Midbrain (tissue), 1 donor: ENCODE measurements at regions not wholly inside any gene's neighbourhood (a gene's known extent, or its start where the extent isn't known, plus 50 kb on each side); places are given as distances from the start of the nearest gene placed in this dataset.
"Not testable (repeated sequence)": the region's sequence is repeated elsewhere in the genome, so short reads cannot be mapped to it uniquely, and the experiment has no call there.

ENCODE experiments used
- DNase-seq: peaks from one replicate; lab custom pipeline; 2025; lab: John Stamatoyannopoulos, UW

DNA sequence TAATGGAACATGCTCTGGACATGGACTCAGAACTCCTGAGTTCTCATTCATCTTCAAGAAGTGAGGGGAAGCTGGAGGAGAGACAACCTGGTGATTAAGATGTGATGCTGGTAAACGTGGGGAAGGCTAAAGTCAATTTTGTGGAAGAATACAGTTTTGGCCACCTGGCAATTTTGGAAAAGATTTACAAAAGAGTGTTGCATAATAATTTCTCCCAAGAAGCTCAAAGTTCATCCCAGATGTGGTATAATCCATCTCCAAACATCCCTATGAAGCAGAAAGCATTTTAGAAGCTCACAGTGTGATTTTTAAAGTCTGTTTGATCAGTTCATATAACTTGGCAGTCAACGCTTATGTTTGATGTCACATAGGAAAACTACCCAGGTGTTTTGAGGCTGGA lies 208.7 kb downstream of the LMX1A start:
- DNase-seq: no peak

DNA sequence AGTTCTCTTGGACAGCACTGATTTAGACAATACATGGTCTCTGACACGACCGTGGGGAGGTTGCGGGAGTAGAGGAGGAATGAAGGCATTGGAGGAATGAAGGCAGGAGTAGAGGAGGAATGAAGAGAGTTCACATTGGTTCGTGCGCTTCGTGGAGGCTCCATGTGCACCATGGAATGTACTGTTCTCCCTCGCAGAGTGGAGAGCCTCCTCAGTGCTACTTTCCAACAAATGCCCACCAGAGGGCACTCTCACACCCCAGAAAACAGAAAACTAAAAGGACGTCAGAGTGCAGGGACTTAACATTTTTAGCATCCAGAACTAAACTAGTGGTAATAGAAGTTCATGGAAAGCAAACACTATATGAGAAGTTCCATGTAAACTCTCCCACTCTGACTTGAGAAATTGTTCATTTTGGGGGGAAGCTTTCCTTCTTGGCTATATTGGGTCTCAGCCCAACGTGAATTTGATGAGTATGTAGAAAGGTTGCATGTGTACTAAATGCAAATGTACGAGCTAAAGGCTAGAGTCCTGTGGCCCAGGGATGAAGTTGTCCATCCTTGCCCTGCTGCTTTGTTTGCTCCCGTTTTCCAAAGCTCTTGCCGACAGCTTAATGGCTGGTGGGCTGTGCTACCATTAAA lies 211.6 kb downstream of the LMX1A start:
- DNase-seq: peak; percentile 75

DNA sequence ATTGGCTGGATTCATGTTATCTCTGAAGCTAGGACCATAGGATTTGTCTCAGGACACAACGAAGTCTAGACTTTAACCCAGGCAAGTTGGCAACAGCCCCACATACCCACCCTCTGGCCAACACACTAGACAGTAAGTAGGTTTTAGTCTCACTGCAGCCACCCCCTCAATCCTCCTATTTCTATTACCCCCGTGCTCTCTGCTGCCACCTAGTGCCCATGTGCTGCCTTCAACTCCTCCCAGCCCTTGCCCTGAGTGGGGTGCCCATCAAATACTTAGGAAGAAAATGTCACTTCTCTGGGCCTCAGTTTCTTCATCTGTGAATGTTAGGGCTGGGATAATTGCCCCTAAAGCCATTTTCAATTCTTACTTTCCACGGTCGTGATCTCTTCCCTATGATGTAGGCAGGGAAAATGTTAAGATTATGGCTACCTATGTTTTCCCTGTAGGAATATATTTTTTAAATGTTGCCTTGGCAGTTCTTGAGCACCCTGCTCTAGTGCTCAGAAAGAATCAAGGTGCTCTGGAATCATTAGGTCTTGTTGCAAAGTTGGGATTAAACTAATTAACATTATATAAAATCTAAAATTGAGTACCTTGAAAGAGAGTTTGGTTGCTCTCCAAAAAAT lies 213.0 kb downstream of the LMX1A start:
- DNase-seq: no peak

DNA sequence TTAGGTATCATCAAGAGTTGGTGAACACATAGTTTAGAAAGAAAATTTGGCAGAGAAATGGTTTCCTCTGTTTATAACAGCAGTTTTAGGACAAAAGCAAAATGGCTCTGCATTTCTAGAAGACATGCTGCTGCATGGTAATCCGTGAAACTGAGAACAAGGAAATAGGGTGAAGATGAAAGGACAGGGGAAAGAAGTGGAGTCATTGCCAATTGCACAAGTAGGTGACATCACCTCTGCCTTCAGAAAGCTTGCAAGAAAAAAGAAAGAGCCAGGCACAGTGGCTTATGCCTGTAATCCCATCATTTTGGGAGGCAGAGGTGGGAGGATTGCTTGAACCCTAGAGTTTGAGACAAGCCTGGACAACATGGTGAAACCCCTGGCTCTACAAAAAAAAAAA lies 217.6 kb downstream of the LMX1A start:
- DNase-seq: no peak

DNA sequence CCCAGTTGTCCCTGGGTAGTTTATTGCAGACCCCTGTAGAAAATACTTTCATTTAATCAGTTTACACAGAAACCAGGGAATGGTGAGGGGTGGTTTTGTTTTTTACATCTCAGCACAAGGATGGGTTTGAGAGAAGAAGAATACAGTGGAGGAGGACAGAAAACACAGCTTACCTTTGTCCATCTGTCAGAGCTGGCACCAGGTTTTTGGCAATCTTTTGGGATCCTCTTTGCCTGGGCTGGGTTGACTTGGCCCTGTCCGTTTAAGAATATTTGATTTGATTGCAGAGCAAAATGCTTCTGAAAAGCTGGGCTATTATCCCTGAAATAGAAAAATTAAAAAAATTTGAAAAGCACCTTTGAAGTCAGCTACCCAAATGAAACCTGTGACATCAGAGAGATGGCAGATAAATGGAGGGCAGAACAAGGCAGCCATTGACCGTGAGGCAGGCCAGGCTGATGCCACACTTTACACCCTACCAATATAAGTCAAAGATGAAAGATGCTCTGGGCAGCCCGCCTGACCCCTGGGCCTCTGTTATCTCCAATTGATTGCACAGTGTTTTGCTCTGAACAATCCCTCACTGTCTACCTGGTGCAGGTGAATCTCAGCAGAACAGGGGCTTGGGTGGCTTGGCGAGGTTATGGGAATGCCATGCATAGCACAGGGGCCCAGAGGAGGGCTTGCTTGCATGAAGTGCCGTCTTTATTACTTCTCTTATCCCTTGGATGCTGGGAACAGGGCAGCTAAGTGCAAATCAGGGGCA lies 218.8 kb downstream of the LMX1A start:
- no peak for DNase-seq

DNA sequence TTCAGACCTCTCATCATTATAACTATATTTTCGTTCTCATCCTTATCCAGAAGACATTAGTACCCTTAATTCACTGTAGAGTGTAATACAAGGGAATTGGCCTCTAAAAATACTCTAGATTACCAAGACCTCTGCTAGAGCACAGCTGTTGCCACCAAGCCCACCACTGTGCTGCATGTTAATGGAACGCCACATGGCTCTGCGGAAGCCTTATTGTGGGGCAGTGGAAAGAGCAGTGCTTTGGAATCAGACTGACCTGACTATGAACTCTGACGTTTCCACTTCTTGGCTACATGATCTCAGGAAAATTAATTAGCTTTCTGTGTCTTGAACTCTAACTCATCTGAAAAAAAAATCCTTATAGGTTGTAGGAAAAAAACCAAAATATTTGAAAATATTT lies 222.1 kb downstream of the LMX1A start:
- no peak for DNase-seq

DNA sequence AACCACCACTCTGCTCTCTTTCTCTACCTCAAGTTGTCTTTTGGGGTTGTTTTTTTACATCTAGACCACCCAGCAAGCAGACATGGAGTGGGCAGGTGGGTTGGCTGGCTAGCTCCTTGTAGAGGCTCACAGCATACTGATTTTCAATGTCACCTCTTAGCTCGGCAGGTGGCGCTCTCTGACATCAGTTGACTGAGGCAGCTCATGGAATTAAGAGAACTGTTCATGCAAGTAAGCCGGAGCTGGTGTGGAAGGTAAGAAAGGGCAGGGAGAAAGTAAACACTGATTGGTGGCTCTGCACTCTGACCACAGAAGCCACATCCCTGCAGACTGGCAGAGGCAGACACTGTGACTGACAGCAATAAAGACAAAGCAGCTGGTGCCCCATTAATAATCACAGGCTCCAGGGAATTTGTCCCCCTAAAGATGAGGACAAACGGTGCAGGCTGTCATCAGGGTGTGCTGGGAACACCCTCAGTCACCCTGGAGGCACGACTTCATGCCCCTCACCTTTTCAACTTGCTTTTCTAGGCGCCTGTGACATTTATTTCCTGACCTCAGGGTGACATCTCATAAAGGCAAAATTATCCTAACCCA lies 226.8 kb downstream of the LMX1A start:
- peak; percentile 50 for DNase-seq

DNA sequence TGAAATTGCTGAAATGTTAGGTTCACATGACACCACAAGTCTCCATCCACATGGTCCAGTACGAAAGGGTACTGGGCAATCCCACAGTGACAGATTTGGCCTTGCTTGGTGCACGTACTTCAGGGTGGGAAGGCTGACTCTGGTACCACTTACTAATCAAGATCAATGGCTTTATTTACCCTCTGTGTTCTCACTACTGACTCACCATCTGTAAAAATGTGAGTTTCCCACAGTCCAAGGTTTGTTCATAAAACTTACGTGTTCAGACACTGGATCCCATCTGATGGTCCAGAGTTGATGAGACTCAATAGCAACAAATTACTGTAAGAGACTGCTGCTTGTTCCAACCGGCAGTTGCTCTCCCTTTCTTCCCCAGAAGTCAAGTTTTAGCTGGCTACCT lies 231.7 kb downstream of the LMX1A start:
- DNase-seq: no peak

DNA sequence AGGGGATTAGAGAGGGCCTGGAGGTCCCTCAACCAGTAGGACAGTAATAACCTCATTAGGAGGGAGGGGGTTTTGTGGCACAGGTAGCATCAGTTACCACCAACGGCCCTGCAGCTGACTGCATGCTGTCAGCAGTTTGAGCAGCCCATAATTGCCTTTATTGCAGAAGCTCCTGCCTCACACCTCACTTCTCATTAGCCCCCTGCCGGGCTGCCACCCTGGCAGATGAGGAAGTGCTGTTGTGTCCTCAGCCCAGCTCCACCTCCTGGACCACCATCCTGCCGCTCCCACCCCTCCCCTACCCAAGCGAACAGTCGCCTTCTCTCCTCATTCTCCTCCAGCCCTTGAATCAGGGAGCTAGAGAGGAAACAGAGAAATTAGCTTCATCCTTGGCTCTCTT lies 237.4 kb downstream of the LMX1A start:
- DNase-seq: no peak

DNA sequence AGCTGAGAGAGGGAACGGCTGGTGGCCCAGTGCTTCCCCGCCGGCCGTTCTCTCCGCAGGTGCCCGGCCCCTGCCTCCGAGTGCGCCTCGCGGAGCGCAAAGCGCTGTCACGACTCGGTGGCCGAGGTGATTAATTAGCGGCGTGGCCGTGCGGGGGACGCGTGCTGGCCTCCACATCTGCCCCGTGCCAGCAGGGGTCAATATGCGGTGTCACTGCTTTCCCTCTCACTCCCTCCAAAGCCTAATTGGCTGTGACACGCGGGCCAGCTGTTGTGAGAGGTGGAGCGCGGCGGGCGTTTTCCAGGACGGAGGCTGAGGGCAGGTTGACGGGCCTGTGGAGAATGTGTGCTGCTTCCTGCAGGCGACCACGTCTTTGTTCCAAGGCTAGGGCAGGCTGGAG lies 239.0 kb downstream of the LMX1A start:
- DNase-seq: no peak

DNA sequence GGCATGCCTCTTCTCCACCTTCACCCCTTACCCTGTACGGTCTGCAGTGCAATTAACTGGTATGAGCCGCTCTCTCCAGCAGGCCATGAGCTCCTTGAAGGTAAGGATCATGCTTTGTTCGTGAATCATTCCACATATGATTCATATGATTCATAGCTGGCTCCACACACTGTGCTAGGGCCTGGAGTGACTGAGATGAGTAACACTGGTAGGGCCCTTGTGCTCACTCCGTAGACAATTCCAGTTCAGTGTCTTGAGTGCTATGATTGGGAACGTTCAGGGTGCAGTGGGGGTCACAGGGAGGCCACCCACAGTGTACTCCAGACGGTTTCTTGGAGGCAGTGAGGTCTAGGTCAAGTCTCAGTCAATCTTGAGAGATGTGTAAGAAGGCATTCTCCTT lies 239.8 kb downstream of the LMX1A start:
- DNase-seq: no peak

DNA sequence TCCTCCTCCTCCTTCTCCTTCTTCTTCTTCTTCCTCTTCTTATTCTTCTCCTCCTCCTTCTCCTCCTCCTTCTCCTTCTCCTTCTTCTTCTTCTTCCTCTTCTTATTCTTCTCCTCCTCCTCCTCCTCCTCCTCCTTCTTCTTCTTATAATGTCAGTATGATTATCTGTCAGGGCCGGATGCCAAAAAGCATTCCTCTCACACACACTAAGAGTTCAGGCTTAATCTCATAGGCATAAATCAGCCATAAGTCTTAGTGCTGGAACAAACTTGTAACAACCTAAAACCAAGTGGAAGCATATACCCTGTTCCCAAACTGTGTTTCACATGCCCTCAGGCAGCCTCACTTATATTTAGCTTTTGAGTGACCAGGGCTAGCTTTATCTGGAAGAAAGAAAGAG lies 240.3 kb downstream of the LMX1A start:
- DNase-seq: no peak

DNA sequence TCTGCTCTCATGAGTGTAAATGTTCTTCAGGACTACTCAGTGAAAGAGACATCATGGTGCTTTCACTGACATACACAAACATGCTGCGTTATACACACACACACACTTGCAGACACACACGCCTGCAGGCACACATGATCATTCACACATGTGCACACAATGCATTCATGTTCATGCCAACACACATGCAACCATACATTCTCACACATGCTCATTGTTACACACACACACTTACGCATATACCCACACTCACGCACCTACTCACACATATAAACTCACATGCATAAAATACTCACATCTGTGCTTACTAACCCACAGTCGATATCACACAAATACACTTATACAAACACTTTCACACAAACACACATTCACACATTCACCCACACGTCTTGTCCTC lies 241.6 kb downstream of the LMX1A start:
- no peak for DNase-seq

DNA sequence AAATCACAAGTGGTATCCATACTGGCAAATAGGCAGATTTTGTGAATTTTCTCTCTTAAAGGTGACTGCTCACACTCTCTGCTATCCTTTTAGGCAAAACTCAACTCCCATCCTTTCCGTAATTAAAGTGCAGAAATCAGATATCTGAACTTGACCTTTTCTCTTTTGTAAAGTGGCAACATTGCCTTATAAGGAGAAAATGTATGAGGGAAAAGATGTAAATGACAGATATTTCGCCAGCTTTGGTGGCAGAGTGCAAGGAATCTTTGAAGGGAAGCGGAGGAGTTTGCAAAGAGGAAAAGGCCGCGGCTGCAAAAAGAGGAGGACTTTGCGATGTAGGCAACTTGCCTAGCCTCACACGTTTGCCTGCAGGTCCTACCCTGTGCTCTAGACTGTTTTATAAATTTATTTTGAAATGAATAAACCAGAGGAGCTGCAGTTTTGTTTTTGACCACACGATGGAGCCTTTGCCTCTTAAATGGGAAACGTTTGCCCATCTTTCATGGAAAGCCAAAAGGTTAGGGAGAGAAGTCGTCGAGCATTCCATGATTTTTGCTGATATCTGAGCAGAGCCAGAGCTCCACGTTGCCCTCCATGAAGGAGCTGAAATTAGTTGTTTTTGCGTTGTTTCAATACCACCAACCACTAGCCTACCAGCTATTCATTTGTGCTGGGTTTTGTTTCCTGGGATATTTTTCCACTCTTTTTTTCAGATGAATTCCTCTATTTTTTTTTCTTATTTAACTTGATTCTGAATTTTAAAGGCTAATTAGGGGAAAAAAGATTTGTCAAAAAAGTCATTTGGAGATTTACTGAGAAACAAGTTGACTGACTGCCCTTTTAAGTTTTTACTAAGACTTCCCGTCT lies 242.3 kb downstream of the LMX1A start:
- DNase-seq: peak; percentile 54

DNA sequence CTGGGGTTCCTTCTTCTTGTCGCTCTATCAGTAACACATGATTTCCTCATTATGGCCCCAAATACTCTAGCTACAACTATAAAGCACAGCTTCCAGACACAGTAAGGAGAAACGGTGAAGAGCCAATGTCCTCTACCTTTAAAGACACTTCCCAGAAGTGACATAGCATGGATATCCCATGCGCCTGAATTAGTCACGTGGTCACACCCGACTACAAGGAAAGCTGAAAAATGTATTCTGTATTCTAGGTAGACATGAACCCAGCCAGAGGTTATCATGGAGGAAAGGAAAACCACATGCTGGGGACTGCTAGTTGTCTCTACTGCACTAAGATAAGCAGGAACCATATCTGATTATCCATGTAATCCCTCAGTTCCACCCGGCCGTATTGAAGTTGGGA lies 244.3 kb downstream of the LMX1A start:
- no peak for DNase-seq

DNA sequence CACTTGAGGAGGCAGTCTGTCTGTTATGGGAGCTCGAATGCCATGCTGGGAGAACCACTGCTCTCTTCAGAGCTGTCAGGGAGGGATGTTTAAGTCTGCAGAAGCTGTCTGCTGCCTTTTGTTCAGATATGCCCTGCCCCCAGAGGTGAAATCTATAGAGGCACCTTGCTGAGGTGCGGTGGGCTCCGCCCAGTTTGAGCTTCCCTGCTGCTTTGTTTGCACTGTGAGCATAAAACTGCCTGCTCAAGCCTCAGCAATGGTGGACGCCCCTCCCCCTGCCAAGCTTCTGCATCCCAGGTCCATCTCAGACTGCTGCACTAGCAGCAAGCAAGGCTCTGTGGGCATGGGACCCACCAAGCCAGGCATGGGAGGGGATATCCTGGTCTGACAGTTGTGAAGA lies 247.5 kb downstream of the LMX1A start:
- DNase-seq: no peak

DNA sequence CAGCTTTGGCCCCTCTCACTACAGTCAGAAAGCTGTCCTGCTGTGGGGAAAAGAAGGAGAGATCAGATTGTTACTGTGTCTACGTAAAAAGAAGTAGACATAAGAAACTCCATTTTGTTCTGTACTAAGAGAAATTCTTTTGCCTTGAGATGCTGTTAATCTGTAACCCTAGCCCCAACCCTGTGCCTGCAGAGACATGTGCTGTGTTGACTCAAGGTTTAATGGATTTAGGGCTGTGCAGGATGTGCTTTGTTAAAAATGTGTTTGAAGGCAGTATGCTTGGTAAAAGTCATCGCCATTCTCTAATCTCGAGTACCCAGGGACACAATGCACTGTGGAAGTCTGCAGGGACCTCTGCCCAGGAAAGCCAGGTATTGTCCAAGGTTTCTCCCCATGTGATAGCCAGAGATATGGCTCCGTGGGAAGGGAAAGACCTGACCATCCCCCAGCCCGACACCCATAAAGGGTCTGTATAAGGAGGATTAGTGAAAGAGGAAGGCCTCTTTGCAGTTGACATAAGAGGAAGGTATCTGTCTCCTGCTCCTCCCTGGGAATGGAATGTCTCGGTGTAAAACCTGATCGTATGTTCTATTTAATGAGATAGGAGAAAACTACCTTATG lies 263.9 kb downstream of the LMX1A start:
- DNase-seq: not testable (repeated sequence)

DNA sequence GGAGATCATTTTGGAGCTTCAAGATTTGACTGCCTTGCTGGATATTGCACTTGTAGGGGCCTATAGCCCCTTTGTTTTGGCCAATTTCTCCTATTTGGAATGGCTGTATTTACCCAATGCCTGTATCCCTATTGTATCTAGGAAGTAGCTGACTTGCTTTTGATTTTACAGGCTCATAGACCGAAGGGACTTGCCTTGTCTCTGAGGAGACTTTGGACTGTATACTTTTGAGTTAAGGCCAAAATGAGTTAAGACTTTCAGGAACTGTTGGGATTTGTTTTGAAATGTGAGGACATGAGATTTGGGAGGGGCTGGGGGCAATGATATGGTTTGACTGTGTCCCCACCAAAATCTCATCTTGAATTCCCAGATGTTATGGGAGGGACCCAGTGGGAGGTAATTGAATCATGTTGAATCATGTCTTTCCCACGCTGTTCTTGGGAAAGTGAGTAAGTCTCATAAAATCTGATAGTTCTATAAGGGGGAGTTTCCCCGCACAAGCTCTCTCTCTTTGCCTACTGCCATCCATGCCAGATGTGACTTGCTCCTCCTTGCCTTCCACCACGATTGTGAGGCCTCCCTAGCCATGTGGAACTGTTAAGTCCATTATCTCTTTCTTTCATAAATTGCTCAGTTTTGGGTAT lies 276.1 kb downstream of the LMX1A start:
- no peak for DNase-seq

DNA sequence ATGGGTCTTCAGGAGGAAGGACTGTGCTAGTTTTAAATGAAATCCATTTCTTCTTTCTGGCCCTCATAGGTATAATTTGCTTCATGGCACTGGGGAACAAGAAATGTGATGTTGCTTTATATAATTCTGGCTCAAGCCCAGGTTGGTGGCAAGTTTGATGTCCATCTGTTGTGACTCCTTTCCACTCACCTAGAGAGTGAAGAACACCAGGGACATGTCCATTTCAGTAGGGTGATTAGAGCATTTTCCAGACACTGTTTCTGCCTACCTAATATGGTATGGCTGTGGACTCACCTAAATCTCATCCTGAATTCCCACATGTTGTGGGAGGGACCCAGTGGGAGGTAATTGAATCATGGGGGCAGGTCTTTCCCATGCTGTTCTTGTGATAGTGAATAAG lies 278.1 kb downstream of the LMX1A start:
- no peak for DNase-seq

DNA sequence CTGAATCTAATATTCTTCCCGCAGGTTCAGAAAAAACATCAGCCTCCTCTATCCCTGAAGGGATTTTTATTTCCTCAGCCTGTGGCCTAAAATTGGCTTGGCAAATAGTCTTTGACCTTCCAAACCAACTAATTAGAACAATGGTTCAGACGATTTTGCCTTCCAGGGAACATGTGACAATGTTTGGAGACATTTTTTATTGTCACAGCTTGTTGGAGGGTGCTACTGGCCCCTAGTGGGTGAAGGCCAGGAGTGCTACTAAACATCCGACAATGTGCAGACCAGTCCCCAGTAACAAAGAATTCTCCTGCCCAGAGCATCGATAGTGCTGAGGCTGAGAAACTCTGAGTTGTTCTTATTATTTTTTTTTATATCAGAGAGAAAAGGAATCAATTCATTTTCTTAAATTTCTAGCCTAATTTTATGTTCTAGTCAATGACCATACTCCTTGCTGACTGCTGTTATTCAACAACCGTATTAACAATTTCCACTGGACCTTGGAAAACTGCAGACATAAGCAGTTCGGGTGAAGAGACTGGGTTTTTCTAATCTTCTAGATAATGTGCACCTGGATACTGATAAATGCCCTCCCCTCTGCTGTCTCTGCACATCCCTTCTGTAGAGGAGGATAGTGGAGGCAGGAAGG lies 280.7 kb downstream of the LMX1A start:
- no peak for DNase-seq
